ENCODE measurements at regions not wholly inside any gene's neighbourhood (a gene's known extent, or its start where the extent isn't known, plus 50 kb on each side); places are given as distances from the start of the nearest gene placed in this dataset.

- Histone ChIP-seq H3K4me1 (ENCODE audit: control insufficient read depth, low read length) (no peaks in the 10 kb centered on the region), H3K4me3 (ENCODE audit: low read length) (no peak overlapping the region), H3K27ac (ENCODE audit: low read depth, low read length) (no peak overlapping the region), H3K79me2 (ENCODE audit: control insufficient read depth, low read length) (no peaks in the 10 kb centered on the region), H3K9me3 (ENCODE audit: control insufficient read depth, insufficient read depth, low read length) (no peaks in the 10 kb centered on the region), H4K20me1 (ENCODE audit: control insufficient read depth, insufficient read depth, low read depth, low read length) (no peaks in the 10 kb centered on the region), H3K4me2 (ENCODE audit: low read length) (no peak overlapping the region), H3F3A (ENCODE audit: control insufficient read depth, insufficient read depth) (no peaks in the 10 kb centered on the region), H3K36me3 (ENCODE audit: control insufficient read depth, low read length) (no peaks in the 10 kb centered on the region), H3K9me2 (replicated peaks; ENCODE audit: control insufficient read depth, low read length) (no peaks in the 10 kb centered on the region), H3K27me3 (ENCODE audit: control insufficient read depth, low read length) (no peaks in the 10 kb centered on the region)
- TF ChIP-seq, protein P1, sequence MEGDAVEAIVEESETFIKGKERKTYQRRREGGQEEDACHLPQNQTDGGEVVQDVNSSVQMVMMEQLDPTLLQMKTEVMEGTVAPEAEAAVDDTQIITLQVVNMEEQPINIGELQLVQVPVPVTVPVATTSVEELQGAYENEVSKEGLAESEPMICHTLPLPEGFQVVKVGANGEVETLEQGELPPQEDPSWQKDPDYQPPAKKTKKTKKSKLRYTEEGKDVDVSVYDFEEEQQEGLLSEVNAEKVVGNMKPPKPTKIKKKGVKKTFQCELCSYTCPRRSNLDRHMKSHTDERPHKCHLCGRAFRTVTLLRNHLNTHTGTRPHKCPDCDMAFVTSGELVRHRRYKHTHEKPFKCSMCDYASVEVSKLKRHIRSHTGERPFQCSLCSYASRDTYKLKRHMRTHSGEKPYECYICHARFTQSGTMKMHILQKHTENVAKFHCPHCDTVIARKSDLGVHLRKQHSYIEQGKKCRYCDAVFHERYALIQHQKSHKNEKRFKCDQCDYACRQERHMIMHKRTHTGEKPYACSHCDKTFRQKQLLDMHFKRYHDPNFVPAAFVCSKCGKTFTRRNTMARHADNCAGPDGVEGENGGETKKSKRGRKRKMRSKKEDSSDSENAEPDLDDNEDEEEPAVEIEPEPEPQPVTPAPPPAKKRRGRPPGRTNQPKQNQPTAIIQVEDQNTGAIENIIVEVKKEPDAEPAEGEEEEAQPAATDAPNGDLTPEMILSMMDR (IDR thresholded peaks at IDR 0.05; ENCODE audit: low read depth, low read length, poor library complexity, severe bottlenecking): no peak
- no peak for TF ChIP-seq EZH2phosphoT487 (IDR thresholded peaks at IDR 0.05; ENCODE audit: borderline replicate concordance, low read length)
These were observed 84.7 kb downstream of the RBBP6 start for GRCh38 chr16:24624102-24624501.

GRCh38 chr16:24626256-24626655, 86.9 kb downstream of the RBBP6 start:
- no peaks in the 10 kb centered on the region for H4K20me1 ChIP-seq (ENCODE audit: control insufficient read depth, insufficient read depth, low read depth, low read length)
- no peak overlapping the region for H3K4me2 ChIP-seq (ENCODE audit: low read length)
- no peak overlapping the region for H3K4me3 ChIP-seq (ENCODE audit: low read length)
- no peaks in the 10 kb centered on the region for H3F3A ChIP-seq (ENCODE audit: control insufficient read depth, insufficient read depth)
- H3K79me2 ChIP-seq (ENCODE audit: control insufficient read depth, low read length): no peaks in the 10 kb centered on the region
- no peaks in the 10 kb centered on the region for H3K27me3 ChIP-seq (ENCODE audit: control insufficient read depth, low read length)
- H3K4me1 ChIP-seq (ENCODE audit: control insufficient read depth, low read length): no peaks in the 10 kb centered on the region
- no peaks in the 10 kb centered on the region for H3K9me2 ChIP-seq (replicated peaks; ENCODE audit: control insufficient read depth, low read length)
- TF ChIP-seq, protein P1 (IDR thresholded peaks at IDR 0.05; ENCODE audit: low read depth, low read length, poor library complexity, severe bottlenecking): no peak
- no peak for TF ChIP-seq EZH2phosphoT487 (IDR thresholded peaks at IDR 0.05; ENCODE audit: borderline replicate concordance, low read length)
- H3K27ac ChIP-seq (ENCODE audit: low read depth, low read length): no peak overlapping the region
- H3K9me3 ChIP-seq (ENCODE audit: control insufficient read depth, insufficient read depth, low read length): no peaks in the 10 kb centered on the region
- H3K36me3 ChIP-seq (ENCODE audit: control insufficient read depth, low read length): no peaks in the 10 kb centered on the region

- H3K9me3 ChIP-seq (ENCODE audit: control insufficient read depth, insufficient read depth, low read length): no peaks in the 10 kb centered on the region
- H3F3A ChIP-seq (ENCODE audit: control insufficient read depth, insufficient read depth): no peaks in the 10 kb centered on the region
- H3K27me3 ChIP-seq (ENCODE audit: control insufficient read depth, low read length): no peaks in the 10 kb centered on the region
- no peaks in the 10 kb centered on the region for H3K9me2 ChIP-seq (replicated peaks; ENCODE audit: control insufficient read depth, low read length)
- no peak for TF ChIP-seq EZH2phosphoT487 (IDR thresholded peaks at IDR 0.05; ENCODE audit: borderline replicate concordance, low read length)
- TF ChIP-seq, protein P1 (IDR thresholded peaks at IDR 0.05; ENCODE audit: low read depth, low read length, poor library complexity, severe bottlenecking): no peak
- no peak overlapping the region for H3K4me3 ChIP-seq (ENCODE audit: low read length)
- no peaks in the 10 kb centered on the region for H3K79me2 ChIP-seq (ENCODE audit: control insufficient read depth, low read length)
- H4K20me1 ChIP-seq (ENCODE audit: control insufficient read depth, insufficient read depth, low read depth, low read length): no peaks in the 10 kb centered on the region
- H3K27ac ChIP-seq (ENCODE audit: low read depth, low read length): no peak overlapping the region
- no peak overlapping the region for H3K4me2 ChIP-seq (ENCODE audit: low read length)
- H3K36me3 ChIP-seq (ENCODE audit: control insufficient read depth, low read length): no peaks in the 10 kb centered on the region
- H3K4me1 ChIP-seq (ENCODE audit: control insufficient read depth, low read length): no peaks in the 10 kb centered on the region
These were observed 94.5 kb upstream of the TNRC6A start for GRCh38 chr16:24634919-24635318.
